ENCODE measurements at regions not wholly inside any gene's neighbourhood (a gene's known extent, or its start where the extent isn't known, plus 50 kb on each side); places are given as distances from the start of the nearest gene placed in this dataset.
"Not testable (repeated sequence)": the region's sequence is repeated elsewhere in the genome, so short reads cannot be mapped to it uniquely, and the experiment has no call there.

- TF ChIP-seq CTCF, POLR2A (IDR thresholded peaks at IDR 0.05): not testable (repeated sequence)
Observed at GRCh38 chr14:29990344-29990857, 62.8 kb upstream of the PRKD1 start.
